Natural killer cell (primary cell): ENCODE measurements at regions not wholly inside any gene's neighbourhood (a gene's known extent, or its start where the extent isn't known, plus 50 kb on each side); places are given as distances from the start of the nearest gene placed in this dataset.
A peak's percentile ranks its signal among the peaks of the same experiment; 100 is the strongest.

Source experiments
- ATAC-seq, 3 donors: fragments of 150-1000 bp in 2 of 3; fragments of 200-7000 bp in 1 of 3; cut with Tn5 transposase; 1 replicate in 1 of 3; 2 replicates in 2 of 3; pipeline ENCODE4 v1.10.0; 2021; ENCODE audit warnings: mild to moderate bottlenecking in 2 of 3, moderate library complexity in 2 of 3
- DNase-seq, 2 donors: peaks; one replicate each; pipeline versions ENCODE4 v3.0.0 to v3.0.0-alpha.2; 2013 to 2021; ENCODE audit warnings: mixed read lengths in 1 of 2
- H3K27ac ChIP-seq: one replicate; pipeline ENCODE4 v1.5.1; 2013; ENCODE audit warnings: mild to moderate bottlenecking, low read length
- H3K27me3 ChIP-seq: one replicate; pipeline ENCODE4 v1.6.1; 2013; ENCODE audit warnings: low read length; ENCODE audit not compliant: control insufficient read depth, insufficient read depth
- H3K36me3 ChIP-seq: one replicate; pipeline ENCODE4 v1.6.1; 2013; ENCODE audit warnings: low read length; ENCODE audit not compliant: control insufficient read depth, insufficient read depth
- H3K4me1 ChIP-seq: one replicate; pipeline ENCODE4 v1.6.1; 2013; ENCODE audit warnings: low read length; ENCODE audit not compliant: control insufficient read depth, insufficient read depth
- H3K4me3 ChIP-seq: one replicate; pipeline ENCODE4 v1.5.1; 2013; ENCODE audit warnings: low read length
- H3K9me3 ChIP-seq: one replicate; pipeline ENCODE4 v1.6.1; 2013; ENCODE audit warnings: low read length; ENCODE audit not compliant: control insufficient read depth, insufficient read depth
- H3K27ac Mint-ChIP-seq, 2 donors: one replicate each; pipeline ENCODE4 v1.8.0; 2022; ENCODE audit warnings: mild to moderate bottlenecking in 2 of 2, mixed read lengths in 2 of 2, moderate library complexity in 1 of 2
- H3K27me3 Mint-ChIP-seq, 2 donors: one replicate each; pipeline ENCODE4 v1.8.0; 2022; ENCODE audit warnings: low read depth in 2 of 2, mixed read lengths in 2 of 2
- H3K36me3 Mint-ChIP-seq: one replicate; pipeline ENCODE4 v1.8.0; 2022; ENCODE audit warnings: mixed read lengths
- H3K4me1 Mint-ChIP-seq, 2 donors: one replicate each; pipeline ENCODE4 v1.8.0; 2022; ENCODE audit warnings: mixed read lengths in 2 of 2
- H3K4me3 Mint-ChIP-seq: one replicate; pipeline ENCODE4 v1.8.0; 2022; ENCODE audit warnings: mild to moderate bottlenecking, moderate library complexity, mixed read lengths
- H3K9me3 Mint-ChIP-seq, 2 donors: one replicate each; pipeline ENCODE4 v1.8.0; 2022; ENCODE audit warnings: mixed read lengths in 2 of 2
- WGBS: methylation state at CpG from one replicate; pipeline ENCODE4 v1.1.7; 2013; ENCODE audit warnings: missing lambda C conversion rate; ENCODE audit not compliant: insufficient coverage; 5-methylcytosine and 5-hydroxymethylcytosine counted together
- intact Hi-C: fragments of 100-400 bp; cut with micrococcal nuclease; formaldehyde crosslinking; loops from one replicate; pipeline ENCODE4 v1.14.2; 2022
- TF ChIP-seq, protein P1 (sequence below): fragments of 200-600 bp; IDR thresholded peaks from one replicate; pipeline ENCODE4 v1.8.0; 2022; ENCODE audit warnings: antibody characterized with exemption

DNA sequence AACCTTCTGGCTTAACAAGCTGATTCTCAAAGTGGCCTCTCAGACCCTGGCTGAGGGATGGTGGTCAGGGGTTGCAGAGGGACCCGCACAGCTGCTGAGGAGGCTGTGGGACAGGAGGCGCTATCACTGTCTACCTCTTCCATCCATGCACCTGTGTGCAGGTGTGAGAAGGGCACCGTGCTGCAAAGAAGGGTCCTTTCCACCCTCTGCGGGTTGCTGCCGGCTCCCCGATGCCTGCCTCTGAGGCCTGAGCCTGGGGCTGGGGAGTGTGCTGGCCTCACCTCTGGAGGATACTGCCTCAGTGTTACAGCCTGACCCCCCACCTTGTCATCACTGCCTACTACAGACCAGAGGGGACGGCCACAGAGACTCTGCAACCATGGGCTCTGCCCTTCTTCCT is 66.1 kb upstream of the B3GAT1 start:
- Histone ChIP-seq H3K27ac (no peak overlapping the region), H3K27me3 (no peaks in the 10 kb centered on the region), H3K9me3 (no peaks in the 10 kb centered on the region), H3K4me1 (no peaks in the 10 kb centered on the region), H3K4me3 (no peak overlapping the region), H3K36me3 (no peaks in the 10 kb centered on the region)
- H3K9me3 Mint-ChIP-seq: no peaks in the 10 kb centered on the region
- peaks cover 0 to 6% of the 10 kb centered on the region in 2 donors for H3K4me1 Mint-ChIP-seq
- peaks cover 13 to 36% of the 10 kb centered on the region in 2 donors for H3K27me3 Mint-ChIP-seq
- no peak overlapping the region for H3K4me3 Mint-ChIP-seq
- no peaks in the 10 kb centered on the region for H3K36me3 Mint-ChIP-seq
- TF ChIP-seq, protein P1, sequence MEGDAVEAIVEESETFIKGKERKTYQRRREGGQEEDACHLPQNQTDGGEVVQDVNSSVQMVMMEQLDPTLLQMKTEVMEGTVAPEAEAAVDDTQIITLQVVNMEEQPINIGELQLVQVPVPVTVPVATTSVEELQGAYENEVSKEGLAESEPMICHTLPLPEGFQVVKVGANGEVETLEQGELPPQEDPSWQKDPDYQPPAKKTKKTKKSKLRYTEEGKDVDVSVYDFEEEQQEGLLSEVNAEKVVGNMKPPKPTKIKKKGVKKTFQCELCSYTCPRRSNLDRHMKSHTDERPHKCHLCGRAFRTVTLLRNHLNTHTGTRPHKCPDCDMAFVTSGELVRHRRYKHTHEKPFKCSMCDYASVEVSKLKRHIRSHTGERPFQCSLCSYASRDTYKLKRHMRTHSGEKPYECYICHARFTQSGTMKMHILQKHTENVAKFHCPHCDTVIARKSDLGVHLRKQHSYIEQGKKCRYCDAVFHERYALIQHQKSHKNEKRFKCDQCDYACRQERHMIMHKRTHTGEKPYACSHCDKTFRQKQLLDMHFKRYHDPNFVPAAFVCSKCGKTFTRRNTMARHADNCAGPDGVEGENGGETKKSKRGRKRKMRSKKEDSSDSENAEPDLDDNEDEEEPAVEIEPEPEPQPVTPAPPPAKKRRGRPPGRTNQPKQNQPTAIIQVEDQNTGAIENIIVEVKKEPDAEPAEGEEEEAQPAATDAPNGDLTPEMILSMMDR: no peak
- H3K27ac Mint-ChIP-seq: no peak overlapping the region
- ATAC-seq (no peak), DNase-seq (no peak)
- intact Hi-C loops: no loop called here
- WGBS: 85% methylated on average over 7 of the region's 7 CpGs

GRCh38 chr11:134477486-134477885 is 65.4 kb upstream of the B3GAT1 start:
- H3K4me1 ChIP-seq: no peaks in the 10 kb centered on the region
- H3K27ac ChIP-seq: no peak overlapping the region
- Mint-ChIP-seq H3K9me3 (no peaks in the 10 kb centered on the region), H3K4me1 (peaks cover 0 to 6% of the 10 kb centered on the region in 2 donors), H3K27me3 (peaks cover 16 to 36% of the 10 kb centered on the region in 2 donors), H3K27ac (no peak overlapping the region), H3K36me3 (no peaks in the 10 kb centered on the region), H3K4me3 (no peak overlapping the region)
- no peak overlapping the region for H3K4me3 ChIP-seq
- no peaks in the 10 kb centered on the region for H3K9me3 ChIP-seq
- H3K27me3 ChIP-seq: no peaks in the 10 kb centered on the region
- 56% methylated on average over 2 of the region's 2 CpGs for WGBS
- TF ChIP-seq, protein P1: no peak
- DNase-seq (no peak), ATAC-seq (no peak)
- no peaks in the 10 kb centered on the region for H3K36me3 ChIP-seq
- intact Hi-C loops: no loop called here

- TF ChIP-seq, protein P1: no peak
- no peak overlapping the region for H3K27ac Mint-ChIP-seq
- Histone ChIP-seq H3K27me3 (no peaks in the 10 kb centered on the region), H3K4me1 (no peaks in the 10 kb centered on the region), H3K4me3 (no peak overlapping the region), H3K9me3 (no peaks in the 10 kb centered on the region), H3K27ac (no peak overlapping the region), H3K36me3 (no peaks in the 10 kb centered on the region)
- peaks cover 2 to 6% of the 10 kb centered on the region in 2 donors for H3K4me1 Mint-ChIP-seq
- no peak overlapping the region for H3K4me3 Mint-ChIP-seq
- ATAC-seq (peak in 1 of 3 donors; percentile 22), DNase-seq (no peak)
- no peaks in the 10 kb centered on the region for H3K9me3 Mint-ChIP-seq
- 21% methylated on average over 11 of the region's 11 CpGs for WGBS
- H3K36me3 Mint-ChIP-seq: no peaks in the 10 kb centered on the region
- peaks cover 24 to 36% of the 10 kb centered on the region in 2 donors for H3K27me3 Mint-ChIP-seq
- intact Hi-C loops: no loop called here
Measured at GRCh38 chr11:134476435-134477021, 64.5 kb upstream of the B3GAT1 start.

DNA sequence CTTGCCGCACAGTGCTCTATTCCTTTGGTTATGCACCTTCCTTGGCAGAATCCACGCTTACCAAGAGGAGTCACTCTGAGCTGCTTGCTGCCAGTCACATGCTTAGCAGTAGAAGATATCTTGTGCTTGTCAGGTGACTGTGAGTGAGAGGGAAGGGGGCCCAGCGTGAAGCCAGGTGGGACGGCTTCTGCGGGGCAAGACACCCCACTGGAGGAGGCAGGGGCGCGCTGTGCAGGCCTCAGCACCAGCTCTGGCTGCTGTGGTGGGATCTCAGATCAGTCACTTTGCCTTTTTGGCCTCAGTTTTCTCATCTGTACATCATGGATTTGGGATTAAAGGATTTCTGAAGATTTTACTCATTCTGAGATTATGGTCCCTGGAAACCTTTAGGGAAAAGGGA is 63.9 kb upstream of the B3GAT1 start:
- no peaks in the 10 kb centered on the region for H3K36me3 ChIP-seq
- WGBS: 73% methylated on average over 7 of the region's 7 CpGs
- Mint-ChIP-seq H3K36me3 (no peaks in the 10 kb centered on the region), H3K27ac (no peak overlapping the region), H3K27me3 (peaks cover 27 to 36% of the 10 kb centered on the region in 2 donors), H3K9me3 (no peaks in the 10 kb centered on the region), H3K4me3 (no peak overlapping the region), H3K4me1 (peaks cover 6 to 8% of the 10 kb centered on the region in 2 donors)
- TF ChIP-seq, protein P1: no peak
- H3K27me3 ChIP-seq: peaks cover 3% of the 10 kb centered on the region
- no peaks in the 10 kb centered on the region for H3K4me1 ChIP-seq
- ATAC-seq: no peak
- intact Hi-C loops: no loop called here
- no peaks in the 10 kb centered on the region for H3K9me3 ChIP-seq
- no peak overlapping the region for H3K4me3 ChIP-seq
- DNase-seq: no peak
- H3K27ac ChIP-seq: no peak overlapping the region
